ENCODE measurements at regions not wholly inside any gene's neighbourhood (a gene's known extent, or its start where the extent isn't known, plus 50 kb on each side); places are given as distances from the start of the nearest gene placed in this dataset.

DNA sequence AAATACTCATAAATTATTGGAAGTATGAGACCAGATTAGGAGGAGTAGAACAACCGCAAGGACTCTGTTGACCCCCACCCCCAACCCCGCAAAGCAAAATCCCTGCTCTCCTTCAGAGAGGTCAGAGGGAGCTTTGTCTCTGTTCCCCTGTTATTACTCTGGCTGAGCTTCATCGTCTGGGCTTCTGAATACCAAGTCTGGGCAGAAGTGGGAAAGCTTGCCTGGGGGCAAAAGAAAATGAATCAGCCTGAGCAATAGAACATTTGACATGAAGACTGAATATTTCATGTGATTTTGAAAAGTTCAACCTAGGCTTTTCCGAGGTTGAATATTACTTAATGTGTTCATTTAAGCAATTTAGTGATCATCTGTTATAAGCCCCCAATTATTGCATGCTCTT, 114.6 kb upstream of the ARHGAP28 start:
- DNase-seq = peak; percentile 63

DNA sequence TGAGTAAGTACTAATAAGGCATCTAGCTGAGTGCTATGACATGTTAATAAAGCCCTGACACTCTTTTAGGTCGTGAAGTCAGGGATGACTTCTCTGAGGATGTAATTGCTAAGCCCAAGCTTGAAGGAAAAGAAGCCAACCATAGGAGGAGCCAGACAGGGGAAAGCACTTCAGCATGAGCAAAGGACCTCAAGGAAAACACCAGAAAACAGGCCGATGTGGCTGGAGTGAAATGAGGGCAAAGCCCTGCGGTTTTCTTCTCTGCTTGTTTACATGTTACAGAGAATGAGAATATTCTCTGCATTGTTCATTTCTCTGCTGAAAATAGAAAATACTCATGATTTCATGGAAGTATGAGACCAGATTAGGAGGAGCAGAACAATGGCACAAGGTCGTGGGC, 112.5 kb upstream of the ARHGAP28 start:
- DNase-seq = no peak

DNA sequence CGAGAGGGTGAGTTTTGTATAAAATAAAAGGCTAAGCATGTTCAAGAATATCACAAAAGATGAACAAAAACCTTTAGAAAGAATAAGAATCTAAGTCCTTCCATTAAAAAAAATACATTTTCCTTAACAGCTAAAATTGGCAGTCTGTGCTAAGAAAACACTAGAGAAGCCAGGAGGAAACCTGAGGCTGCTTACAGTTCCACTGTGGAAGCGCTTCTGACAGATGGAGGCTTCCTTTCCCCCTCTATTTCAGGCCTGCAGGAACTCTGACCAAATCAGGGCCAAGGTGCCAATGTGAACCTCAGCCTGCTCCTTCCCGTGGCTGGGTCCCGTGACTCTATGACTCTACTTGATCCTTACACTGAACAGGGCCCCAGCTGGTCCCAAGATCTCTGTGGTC, 108.1 kb upstream of the ARHGAP28 start:
- DNase-seq = no peak

DNA sequence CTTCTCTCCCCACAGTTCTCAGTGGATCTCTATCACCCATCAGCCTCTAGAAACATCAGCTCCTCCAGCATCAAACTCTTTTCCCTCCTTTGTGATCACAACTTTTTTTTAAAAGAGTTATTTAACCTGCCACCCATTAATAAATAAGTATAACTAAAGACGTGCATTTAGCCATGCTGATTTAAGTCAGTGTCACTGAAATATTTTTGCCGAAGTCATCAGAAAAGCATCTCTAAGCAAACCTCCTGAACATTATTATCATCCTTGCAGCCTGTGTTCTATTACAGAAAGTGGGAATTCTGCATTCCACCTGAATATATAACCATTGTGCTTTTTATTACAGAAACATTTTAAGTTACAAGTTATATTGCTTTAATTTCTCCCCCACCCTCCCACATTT, 106.2 kb upstream of the ARHGAP28 start:
- no peak for DNase-seq

DNA sequence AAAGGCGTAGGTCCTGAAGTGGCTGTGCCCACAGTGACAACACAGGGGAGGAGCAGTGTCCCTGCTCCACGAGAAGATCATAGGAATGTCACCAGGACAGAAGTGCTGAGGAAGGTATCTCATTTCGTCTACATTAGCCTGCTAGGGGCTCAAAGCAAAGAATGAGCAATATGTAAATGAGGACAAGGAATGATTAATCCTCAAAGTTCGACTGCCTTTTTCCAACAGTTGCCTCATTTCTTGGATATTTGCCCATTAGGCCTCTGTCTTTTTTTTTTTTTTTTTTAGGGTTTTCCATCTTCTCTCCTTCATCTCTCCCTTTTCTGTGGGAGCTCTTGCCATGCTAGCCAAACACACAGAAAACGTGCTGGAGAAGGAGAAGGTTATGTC, 105.2 kb upstream of the ARHGAP28 start:
- no peak for DNase-seq

DNA sequence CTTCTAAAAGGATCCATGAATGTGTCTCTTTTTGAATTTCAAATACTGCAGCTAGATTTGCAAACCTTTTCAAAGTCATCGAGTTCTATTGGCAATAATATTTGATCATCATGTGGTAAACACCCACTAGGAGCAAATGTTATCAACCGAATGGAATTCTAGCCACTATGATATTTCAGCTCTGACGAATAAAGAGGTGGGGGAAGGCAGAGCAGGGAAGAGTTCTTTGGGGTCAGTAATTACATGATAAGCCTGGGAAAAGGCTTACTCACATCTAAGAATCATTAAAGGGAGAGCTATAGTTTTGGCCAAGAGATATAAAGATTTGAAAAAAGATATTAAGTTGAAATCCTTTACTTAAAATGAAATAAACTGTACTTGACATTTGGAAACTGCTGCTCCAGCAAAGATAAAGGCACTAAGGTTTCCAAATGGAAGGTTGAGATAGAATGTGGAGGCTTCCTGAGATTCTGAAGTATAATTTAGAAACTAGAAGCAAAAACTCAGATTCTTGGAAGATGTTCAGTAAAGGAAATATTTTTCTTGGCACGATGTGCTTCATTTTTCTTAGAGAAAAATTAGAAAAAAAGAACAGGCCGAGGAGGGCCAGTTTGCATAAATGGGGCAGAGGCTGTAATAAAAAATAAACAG, 104.7 kb upstream of the ARHGAP28 start:
- no peak for DNase-seq

DNA sequence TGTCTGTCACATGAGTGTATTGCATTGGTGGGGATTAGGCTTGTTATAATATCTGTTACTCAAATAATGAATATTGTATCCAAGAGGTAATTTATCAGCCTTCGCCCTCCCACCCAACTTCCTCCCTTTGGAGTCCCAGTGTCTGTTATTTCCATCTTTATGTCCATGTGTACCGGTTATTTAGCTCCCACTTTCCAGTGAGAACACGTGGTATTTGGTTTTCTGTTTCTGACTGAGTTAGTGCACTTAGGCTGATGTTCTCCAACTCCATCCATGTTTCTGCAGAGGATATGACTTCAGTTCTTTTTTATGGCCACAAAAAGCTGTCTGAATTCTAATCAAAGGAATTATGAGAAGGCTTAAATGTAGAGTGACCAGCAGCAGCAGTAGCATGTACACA, 104.0 kb upstream of the ARHGAP28 start:
- no peak for DNase-seq

DNA sequence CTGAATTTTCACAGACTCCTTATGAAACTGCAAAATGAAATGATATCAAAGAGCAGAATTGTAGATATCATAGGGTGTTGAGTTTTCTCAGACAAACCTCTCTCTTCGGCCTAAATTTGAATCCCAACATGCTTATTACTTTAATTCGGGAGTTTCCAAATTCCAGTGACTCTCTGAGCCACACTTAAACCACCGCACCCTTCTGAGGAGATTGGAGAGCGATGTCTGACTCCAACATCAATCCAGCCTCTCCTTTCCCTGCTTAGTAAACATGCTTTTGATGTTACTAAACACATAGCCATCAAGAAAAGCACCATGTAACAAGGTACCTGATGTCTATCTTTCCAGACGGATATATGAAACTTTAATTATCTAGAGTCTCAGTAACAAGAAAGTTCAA, 103.1 kb upstream of the ARHGAP28 start:
- DNase-seq = no peak

DNA sequence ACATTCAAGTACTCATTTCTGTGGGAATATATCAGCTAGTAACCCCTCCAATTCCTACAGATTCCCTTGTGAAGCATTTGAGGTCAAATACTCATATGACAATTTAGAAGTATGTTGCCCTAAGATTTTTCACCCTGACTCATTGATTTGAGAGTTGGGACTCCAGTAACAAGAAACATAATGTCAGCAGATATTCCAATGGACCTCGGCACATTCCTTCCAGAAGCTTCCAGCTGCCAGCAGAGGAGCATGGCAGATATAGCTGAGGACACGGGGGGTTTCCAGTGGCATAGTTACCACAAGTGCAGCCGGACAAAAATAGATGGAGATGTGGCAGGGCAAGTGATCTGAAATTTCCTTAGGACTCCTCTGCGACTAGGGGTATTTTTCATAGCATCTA, 101.9 kb upstream of the ARHGAP28 start:
- DNase-seq = no peak

DNA sequence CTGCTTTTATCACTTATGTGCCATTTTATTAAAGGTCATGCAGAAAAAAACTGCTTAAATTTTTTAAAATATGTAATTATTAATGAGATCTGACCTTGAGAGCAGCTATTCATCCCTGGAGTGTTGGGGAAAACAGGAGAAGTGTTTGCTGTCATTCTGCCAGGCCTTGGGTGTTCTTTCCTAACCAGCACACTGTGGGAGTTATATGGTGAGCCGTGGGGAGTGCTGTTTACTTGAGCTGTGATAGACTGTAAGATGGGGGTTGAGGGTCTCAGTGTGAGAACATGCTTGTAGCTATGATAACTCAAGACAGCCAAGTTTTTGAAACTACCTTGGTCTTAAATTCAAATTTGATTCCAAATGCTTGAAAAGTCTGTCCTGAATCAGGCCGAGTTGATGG, 101.3 kb upstream of the ARHGAP28 start:
- no peak for DNase-seq

DNA sequence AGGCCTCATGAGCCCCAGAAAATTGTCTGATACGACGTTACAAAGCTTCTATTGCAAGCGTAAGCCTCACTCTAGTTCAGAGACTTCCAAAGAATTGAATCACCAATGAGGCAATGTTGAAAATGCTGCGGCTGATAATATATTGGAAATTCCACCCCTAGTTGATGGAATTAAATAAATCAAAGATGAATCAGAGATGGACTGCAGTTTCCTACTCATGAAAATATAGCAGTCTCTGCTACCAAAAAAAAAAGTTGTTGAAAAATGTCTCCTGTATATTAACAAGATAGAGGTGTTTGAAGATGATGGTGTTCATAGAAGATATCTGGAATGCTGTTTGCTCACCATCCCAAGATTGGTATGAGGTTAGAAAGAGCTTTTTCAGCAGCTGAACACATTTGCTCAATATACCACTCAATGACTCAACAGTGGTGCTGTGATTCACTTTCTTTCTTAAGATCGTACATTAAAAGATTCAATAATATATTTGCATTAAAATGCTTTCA, 99.8 kb upstream of the ARHGAP28 start:
- no peak for DNase-seq

DNA sequence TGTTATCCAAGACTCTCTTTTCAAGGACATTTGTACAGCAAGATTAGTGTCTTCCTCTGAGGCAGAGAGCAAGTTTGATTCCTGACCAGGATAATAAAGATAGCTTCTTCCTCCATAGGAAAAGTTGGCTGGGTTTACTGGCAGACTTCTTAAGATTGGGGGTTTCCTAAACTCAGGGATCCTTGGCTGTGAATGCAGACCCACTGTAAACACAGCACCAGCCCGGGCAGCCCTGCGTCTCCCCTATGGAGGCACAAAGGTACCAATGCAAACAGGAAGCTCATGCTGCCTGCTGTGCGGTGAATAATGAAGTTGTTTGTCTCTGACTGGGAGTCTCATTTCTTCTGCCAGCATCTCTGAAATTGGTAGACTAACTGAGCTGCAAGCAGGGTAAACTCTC, 96.2 kb upstream of the ARHGAP28 start:
- DNase-seq = no peak

DNA sequence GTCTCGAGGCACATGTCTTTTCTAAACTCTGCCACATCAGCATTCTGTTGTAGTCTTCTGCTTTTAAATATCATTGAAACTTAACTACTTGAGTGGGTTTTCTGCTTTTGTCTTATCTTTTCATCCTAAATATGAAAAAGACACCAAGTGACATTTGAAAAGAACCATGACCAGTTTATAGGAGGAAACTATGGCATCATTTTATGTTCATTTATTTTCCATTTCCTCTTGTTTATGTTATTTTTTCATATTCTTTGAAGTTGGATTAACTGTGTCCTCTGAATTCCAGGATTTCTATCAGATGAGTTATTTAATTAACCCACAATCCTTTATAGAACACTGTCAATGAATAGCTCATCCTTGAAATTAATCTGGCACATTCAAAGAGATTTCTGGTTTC, 93.4 kb upstream of the ARHGAP28 start:
- DNase-seq = no peak

DNA sequence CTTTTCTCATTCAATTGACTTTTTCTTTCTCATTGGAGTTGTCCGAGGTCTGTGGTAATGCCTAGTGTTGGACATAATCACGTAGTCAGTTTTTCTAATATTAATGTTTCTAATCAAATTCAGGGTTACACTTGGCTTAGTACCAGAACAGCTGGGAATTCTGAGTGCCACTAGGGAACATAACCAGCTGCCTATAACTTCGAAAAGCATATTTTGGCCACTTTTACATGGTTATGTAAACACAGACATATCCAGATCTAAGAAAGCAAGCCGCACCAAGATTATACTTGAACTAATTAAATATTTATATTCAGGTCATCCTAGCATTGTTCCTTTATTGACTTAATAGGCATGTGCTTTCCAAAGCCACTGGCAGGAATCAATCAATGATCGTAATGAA, 91.1 kb upstream of the ARHGAP28 start:
- no peak for DNase-seq

DNA sequence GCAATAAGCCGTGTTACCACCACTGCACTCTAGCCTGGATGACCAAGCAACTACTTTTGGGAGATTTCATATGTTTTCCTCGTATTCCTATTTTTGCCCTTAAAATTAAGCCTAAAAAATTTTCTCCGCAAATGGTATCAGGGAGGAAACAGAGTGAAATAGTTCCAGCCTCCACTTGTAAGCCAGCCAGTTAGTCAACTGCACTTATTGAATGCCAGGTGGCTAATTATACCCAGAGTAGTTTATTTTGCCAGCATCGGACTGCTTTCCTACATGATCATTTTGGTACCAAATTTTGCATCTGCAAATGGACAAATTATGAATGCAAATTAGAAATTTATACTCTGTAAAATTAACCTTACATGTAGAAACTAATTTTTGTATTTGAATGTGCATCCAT, 90.2 kb upstream of the ARHGAP28 start:
- DNase-seq = no peak

DNA sequence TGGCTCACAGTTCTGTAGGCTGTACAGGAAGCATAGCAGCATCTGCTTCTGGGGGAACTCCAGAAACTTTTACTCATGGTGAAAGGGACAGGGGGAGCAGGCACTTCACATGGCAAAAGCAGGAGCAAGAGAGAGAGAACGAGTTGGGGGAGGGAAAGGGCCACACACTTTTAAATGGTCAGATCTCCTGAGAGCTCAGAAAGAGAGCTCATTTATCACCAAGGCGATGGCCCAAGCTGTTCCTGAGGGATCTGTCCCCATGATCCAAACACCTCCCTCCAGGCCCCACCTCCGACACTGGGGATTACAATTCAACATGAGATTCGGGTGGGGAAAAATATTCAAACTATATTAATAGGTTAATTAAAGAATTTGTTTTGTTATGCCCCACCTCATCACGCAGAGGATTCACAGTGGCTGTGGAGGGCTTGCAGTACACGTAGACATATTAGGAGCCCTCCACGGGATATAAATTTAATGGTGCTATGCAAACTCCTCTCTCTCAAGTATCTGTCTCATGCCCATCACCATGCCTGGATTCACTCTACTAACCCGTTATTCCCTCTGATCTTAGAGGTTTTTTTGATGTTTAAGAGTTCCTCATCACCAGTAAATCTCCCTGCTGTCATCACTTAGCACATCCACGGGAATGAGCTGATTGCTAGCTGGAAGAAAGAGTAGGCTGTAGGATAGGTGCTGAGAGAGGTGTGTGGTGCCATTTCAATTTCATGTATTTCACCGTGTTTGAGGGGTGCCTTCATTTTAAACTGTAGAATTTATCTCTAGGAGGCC, 84.5 kb upstream of the ARHGAP28 start:
- DNase-seq = no peak

DNA sequence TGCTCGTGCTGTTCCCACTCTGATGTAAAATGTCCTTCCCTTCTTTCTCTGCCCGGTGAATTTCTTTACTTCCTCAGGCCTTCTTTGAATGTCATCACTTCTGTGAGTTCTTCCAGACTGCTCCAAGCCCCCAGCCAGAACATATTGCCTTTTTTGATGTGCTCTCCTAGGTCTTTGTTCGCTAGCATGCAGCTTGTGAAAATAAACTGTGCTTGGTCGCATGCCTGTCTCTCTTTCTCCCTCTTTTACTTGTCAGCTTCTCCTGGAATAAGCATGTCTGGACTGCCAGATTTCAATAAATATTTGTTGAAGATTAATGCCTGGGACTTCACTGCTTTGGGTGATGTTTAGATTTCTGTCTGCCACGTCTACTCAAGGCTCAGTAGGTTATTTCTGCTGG, 82.7 kb upstream of the ARHGAP28 start:
- no peak for DNase-seq

DNA sequence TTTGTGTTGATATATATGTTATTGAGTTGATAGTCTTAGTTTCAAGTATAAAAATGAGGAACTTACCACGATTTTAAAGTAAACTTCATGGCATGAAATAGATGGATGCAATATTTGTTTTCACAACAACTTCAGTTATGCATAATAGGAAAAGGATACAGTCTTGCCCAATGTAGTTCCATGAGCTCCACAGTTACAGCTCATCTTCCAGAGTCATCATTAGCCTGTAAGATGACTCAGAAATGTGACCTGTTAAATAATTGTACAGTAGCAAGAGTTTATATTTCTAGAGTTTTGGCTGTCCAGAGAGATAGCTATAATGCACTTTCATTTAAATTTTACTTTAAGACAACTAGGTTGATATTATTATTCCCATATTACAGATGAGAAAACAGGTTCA, 80.9 kb upstream of the ARHGAP28 start:
- DNase-seq = no peak

DNA sequence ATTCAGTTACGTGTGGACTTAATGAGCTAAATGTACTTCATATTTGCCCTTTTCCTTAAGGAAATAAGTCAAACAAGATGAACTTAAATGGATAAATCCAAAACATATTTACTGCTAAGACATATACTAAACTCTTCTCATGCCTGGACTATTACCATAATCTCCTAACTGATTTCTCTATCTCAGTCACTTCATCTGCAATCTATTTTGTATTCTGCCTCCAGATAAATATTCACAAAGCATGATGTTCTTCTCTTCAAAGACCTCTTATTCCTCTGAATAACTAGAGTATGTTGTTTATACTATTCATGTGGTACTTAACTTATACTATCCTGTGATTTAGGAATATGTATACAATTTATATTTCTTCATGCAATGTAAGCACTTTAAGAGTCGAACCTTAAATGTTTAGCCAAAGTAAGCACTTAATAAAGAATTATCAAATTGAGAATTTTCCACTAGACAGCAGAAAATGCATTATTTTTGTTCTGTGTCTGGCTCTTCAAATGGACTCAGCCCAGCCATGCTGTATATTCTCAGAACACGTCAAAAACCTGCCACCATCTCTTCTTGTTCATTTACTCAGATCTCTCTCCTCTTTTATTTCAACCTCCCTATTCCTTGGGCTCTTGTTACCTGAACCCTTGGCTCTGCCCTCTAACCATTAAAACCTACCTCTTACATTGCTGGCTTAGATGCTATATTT, 79.9 kb upstream of the ARHGAP28 start:
- no peak for DNase-seq

DNA sequence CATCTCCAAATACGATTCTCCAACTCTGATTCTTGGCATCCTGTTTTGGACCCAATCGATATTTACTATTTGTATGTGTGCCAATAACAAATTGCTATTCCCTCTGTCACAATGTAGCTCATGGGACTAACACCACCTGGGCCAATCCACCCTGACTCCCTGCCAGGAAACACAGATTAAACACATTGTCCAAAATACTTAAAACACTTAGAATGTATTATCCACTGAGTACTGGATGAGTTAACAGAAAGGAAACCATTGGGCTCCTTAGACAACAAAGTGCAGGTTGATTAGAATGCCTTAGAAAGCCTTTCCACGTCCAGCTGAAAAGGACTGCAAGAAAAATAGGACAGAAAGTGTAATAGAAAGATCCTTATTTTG, 79.4 kb upstream of the ARHGAP28 start:
- DNase-seq = no peak

DNA sequence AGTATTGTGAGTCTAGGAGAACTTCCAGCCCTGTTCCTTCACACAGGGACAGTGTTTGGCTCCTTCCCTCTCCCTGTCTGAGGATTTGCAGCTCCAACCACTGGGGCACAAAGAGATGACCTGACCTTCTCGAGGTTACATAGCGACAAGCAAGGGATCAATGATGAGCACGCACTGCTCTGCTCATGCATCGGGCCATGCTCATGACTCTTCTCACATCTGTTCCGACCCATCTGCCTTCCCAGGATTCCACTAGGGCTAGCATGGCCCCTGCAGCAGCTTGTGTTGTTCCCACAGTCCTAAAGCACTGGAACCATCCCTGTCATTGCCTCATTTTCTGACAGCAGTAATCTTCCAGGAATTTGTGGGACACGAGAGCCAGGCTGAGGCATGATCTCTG, 78.8 kb upstream of the ARHGAP28 start:
- DNase-seq = no peak

DNA sequence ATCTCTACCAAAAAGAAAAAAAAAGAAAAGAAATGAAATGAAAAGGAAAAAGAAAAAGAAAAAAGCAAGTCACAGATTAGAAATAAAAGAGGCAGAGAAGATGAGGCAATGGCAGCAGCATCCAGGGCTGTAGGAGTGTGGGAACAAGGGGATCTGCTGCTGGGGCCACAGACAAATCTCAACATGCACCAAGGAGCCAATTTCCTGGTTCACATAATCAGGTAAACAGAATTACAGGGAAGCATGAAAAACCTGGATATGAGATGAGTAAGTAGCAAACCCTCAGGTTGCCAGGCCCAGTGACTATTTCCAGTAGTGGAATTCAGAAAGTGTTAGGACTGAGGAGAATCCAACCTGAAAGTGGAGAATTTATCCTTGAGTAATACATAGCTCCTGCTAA, 77.4 kb upstream of the ARHGAP28 start:
- no peak for DNase-seq

DNA sequence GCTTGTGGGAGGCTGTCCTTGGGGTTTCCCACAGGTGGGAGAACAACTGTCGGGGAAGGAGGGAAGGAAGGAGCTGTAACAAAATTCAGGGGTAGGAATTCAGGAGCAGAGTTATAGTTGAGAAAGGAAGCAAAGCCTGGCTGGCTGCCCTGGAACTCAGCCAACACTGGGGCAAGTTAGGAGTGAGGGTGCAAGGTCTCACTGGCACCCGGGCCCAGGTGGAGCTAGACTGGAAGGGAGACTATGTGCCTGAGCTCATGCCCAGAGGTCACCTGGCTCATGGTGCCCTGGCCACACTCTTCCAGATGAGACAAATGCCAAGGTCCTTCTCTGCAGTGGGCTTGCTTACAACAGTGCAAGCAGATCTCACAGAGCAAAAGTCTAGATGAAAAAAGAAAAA, 75.6 kb upstream of the ARHGAP28 start:
- no peak for DNase-seq
